Astrocyte (in vitro differentiated cells and primary cell): ENCODE measurements at regions not wholly inside any gene's neighbourhood (a gene's known extent, or its start where the extent isn't known, plus 50 kb on each side); places are given as distances from the start of the nearest gene placed in this dataset.

ENCODE experiments used
- DNase-seq: peaks from one replicate; pipeline ENCODE4 v3.0.0-alpha.2; 2010; ENCODE audit warnings: low read depth
- FAIRE-seq: peaks from 2 replicates; lab custom pipeline; 2011; peaks lifted over from hg19 to GRCh38; lab: Jason Lieb, UNC
- H2AFZ ChIP-seq: 2 replicates; pipeline ENCODE4 v1.6.0; 2012; ENCODE audit warnings: low read depth, low read length, inconsistent platforms
- H3K27ac ChIP-seq: 2 replicates; pipeline ENCODE4 v1.5.1; 2011; ENCODE audit warnings: low read depth, low read length, inconsistent platforms
- H3K27me3 ChIP-seq: 2 replicates; pipeline ENCODE4 v1.6.0; 2011; ENCODE audit warnings: low read length, inconsistent platforms; ENCODE audit not compliant: insufficient read depth
- H3K36me3 ChIP-seq: 2 replicates; pipeline ENCODE4 v1.5.1; 2011; ENCODE audit warnings: low read length, inconsistent platforms; ENCODE audit not compliant: insufficient read depth
- H3K4me1 ChIP-seq: 2 replicates; pipeline ENCODE4 v1.5.1; 2011; ENCODE audit warnings: low read length, inconsistent platforms; ENCODE audit not compliant: insufficient read depth
- H3K4me2 ChIP-seq: 2 replicates; pipeline ENCODE4 v1.6.0; 2012; ENCODE audit warnings: low read length, inconsistent platforms
- H3K4me3 ChIP-seq: 2 replicates; pipeline ENCODE4 v1.5.1; 2011; ENCODE audit warnings: low read depth, mild to moderate bottlenecking, low read length, inconsistent platforms; ENCODE audit not compliant: insufficient read depth
- H3K79me2 ChIP-seq: 2 replicates; pipeline ENCODE4 v1.6.0; 2012; ENCODE audit warnings: mild to moderate bottlenecking, low read length, inconsistent platforms; ENCODE audit not compliant: insufficient read depth
- H3K9ac ChIP-seq: 2 replicates; pipeline ENCODE4 v1.6.0; 2012; ENCODE audit warnings: mild to moderate bottlenecking, low read length, inconsistent platforms
- H3K9me3 ChIP-seq: 2 replicates; pipeline ENCODE4 v1.5.1; 2012; ENCODE audit warnings: low read depth, mild to moderate bottlenecking, low read length, inconsistent platforms; ENCODE audit not compliant: insufficient read depth
- H4K20me1 ChIP-seq: 2 replicates; pipeline ENCODE4 v1.6.0; 2012; ENCODE audit warnings: low read length, inconsistent platforms; ENCODE audit not compliant: insufficient read depth
- H3K27ac Mint-ChIP-seq: one replicate; pipeline ENCODE4 v1.8.0; 2021; ENCODE audit warnings: mild to moderate bottlenecking, mixed read lengths; ENCODE audit not compliant: unreplicated experiment
- H3K27me3 Mint-ChIP-seq: one replicate; pipeline ENCODE4 v1.8.0; 2021; ENCODE audit warnings: low read depth, mixed read lengths; ENCODE audit not compliant: unreplicated experiment
- H3K36me3 Mint-ChIP-seq: one replicate; pipeline ENCODE4 v1.8.0; 2021; ENCODE audit warnings: low read depth, mixed read lengths; ENCODE audit not compliant: unreplicated experiment
- H3K4me1 Mint-ChIP-seq: one replicate; pipeline ENCODE4 v1.8.0; 2021; ENCODE audit warnings: low read depth, mixed read lengths; ENCODE audit not compliant: unreplicated experiment
- H3K4me3 Mint-ChIP-seq: one replicate; pipeline ENCODE4 v1.8.0; 2021; ENCODE audit warnings: mild to moderate bottlenecking, moderate library complexity, mixed read lengths; ENCODE audit not compliant: unreplicated experiment
- H3K9me3 Mint-ChIP-seq: one replicate; pipeline ENCODE4 v1.8.0; 2021; ENCODE audit warnings: mild to moderate bottlenecking, mixed read lengths; ENCODE audit not compliant: unreplicated experiment
- EZH2 ChIP-seq: IDR thresholded peaks from 2 replicates; pipeline ENCODE4 v1.6.1; 2012; ENCODE audit warnings: mild to moderate bottlenecking, low read length, inconsistent platforms; ENCODE audit not compliant: insufficient read depth
- TF ChIP-seq, protein P1 (sequence below): IDR thresholded peaks from 2 replicates; pipeline ENCODE4 v1.5.1; 2011; ENCODE audit warnings: low read depth, mild to moderate bottlenecking, inconsistent platforms, low read length, moderate library complexity; ENCODE audit not compliant: insufficient read depth

DNA sequence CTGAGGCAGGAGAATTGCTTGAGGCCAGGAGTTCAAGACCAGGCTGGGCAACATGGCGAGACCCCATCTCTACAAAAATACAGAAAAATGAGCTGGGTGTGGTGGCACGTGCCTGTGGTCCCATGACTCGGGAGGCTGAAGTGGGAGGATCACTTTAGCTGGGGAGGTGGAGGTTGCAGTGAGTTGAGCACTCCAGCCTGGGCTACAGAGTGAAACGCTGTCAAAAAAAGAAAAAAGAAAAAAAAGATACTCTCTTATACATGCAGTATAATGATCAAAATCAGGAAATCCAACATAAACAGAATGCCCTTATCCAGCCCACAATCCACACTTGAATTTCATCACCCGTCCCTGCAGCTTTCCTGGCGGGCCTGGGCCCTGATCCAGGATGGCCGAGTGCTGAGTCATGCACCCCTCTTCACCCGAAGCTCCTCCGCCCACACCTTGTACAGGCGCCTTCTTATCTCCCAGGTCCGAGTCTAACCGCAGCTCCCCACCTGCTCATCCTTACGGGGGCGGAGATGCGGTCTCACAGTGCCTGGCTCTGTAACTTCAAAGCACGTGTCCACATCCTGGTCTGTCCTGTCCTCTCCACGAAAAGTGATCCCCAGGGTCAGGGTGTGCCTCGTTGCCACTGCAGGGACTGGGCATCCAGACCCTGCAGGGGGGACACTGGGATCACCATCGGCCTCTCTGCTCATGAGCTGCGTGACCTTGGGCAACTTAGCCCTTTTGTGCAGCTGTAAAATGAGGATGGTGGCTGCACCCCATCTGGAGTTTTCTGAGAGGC, 120.2 kb upstream of the SLC45A1 start:
- no peaks in the 10 kb centered on the region for H3K9me3 ChIP-seq
- Mint-ChIP-seq H3K36me3 (no peaks in the 10 kb centered on the region), H3K27ac (peak overlapping the region; percentile 81), H3K4me1 (peaks cover 35% of the 10 kb centered on the region), H3K9me3 (peaks cover 2% of the 10 kb centered on the region), H3K4me3 (no peak overlapping the region), H3K27me3 (no peaks in the 10 kb centered on the region)
- no peak overlapping the region for H2AFZ ChIP-seq
- peak overlapping the region; percentile 37 for H3K9ac ChIP-seq
- no peaks in the 10 kb centered on the region for H4K20me1 ChIP-seq
- H3K4me1 ChIP-seq, result peaks cover 43% of the 10 kb centered on the region
- TF ChIP-seq, protein P1, sequence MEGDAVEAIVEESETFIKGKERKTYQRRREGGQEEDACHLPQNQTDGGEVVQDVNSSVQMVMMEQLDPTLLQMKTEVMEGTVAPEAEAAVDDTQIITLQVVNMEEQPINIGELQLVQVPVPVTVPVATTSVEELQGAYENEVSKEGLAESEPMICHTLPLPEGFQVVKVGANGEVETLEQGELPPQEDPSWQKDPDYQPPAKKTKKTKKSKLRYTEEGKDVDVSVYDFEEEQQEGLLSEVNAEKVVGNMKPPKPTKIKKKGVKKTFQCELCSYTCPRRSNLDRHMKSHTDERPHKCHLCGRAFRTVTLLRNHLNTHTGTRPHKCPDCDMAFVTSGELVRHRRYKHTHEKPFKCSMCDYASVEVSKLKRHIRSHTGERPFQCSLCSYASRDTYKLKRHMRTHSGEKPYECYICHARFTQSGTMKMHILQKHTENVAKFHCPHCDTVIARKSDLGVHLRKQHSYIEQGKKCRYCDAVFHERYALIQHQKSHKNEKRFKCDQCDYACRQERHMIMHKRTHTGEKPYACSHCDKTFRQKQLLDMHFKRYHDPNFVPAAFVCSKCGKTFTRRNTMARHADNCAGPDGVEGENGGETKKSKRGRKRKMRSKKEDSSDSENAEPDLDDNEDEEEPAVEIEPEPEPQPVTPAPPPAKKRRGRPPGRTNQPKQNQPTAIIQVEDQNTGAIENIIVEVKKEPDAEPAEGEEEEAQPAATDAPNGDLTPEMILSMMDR, result no peak
- no peak for TF ChIP-seq EZH2
- peak overlapping the region; percentile 62 for H3K4me2 ChIP-seq
- peak; percentile 98 for DNase-seq
- H3K27ac ChIP-seq, result peak overlapping the region; percentile 35
- no peaks in the 10 kb centered on the region for H3K27me3 ChIP-seq
- peak; percentile 29 for FAIRE-seq
- H3K36me3 ChIP-seq, result no peaks in the 10 kb centered on the region
- no peak overlapping the region for H3K4me3 ChIP-seq
- H3K79me2 ChIP-seq, result no peaks in the 10 kb centered on the region

DNA sequence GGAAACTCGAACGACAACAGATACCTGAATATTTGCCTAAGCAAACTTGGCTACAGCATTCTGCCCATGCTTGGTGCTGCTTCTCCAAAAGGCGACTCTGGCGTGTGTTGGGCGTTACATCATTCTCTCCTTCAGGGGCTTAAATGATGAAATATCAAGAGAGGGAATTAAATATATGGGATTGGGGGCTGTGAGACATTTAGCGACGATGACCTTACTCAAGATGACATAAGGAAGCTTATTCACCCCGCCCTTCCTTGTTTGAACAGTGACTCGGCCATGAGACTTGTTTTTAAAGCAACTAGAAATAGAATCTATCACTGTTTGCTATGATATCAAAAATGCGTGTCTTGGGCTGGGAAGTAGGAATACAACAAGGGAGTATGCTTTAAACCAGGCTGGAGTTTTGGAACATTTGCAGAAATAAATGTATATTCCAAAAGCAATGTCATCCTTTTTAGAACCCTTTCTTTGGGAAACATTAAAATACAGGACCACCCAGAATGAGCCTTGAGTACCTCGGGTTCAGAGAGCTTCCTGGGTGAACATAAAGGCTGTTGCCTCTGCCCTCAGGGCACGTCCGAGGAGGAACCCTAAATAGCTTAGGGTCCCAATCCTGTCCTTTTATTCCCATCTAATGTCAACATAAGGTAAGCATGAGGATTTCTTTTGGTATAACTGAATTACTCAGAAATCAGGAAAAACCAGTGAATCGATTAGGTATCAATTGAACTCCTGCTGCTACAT, 123.3 kb upstream of the SLC45A1 start:
- no peaks in the 10 kb centered on the region for H3K36me3 ChIP-seq
- Mint-ChIP-seq H3K9me3 (peaks cover 2% of the 10 kb centered on the region), H3K4me1 (peaks cover 20% of the 10 kb centered on the region), H3K36me3 (no peaks in the 10 kb centered on the region), H3K27me3 (no peaks in the 10 kb centered on the region), H3K4me3 (no peak overlapping the region), H3K27ac (peak overlapping the region; percentile 54)
- TF ChIP-seq EZH2, result no peak
- TF ChIP-seq, protein P1, result no peak
- H3K27me3 ChIP-seq, result no peaks in the 10 kb centered on the region
- peak overlapping the region; percentile 70 for H3K9ac ChIP-seq
- DNase-seq, result peak; percentile 45
- peaks cover 33% of the 10 kb centered on the region for H3K4me1 ChIP-seq
- no peaks in the 10 kb centered on the region for H3K79me2 ChIP-seq
- H2AFZ ChIP-seq, result peak overlapping the region; percentile 7
- peak overlapping the region; percentile 79 for H3K27ac ChIP-seq
- peak overlapping the region; percentile 68 for H3K4me2 ChIP-seq
- no peak for FAIRE-seq
- no peak overlapping the region for H3K4me3 ChIP-seq
- no peaks in the 10 kb centered on the region for H4K20me1 ChIP-seq
- no peaks in the 10 kb centered on the region for H3K9me3 ChIP-seq
